ENCODE measurements at regions not wholly inside any gene's neighbourhood (a gene's known extent, or its start where the extent isn't known, plus 50 kb on each side); places are given as distances from the start of the nearest gene placed in this dataset.

- no peak for DNase-seq (ENCODE audit: low read depth)
Observed at GRCh38 chr17:70230850-70231640, 61.7 kb downstream of the KCNJ2 start.

- no peak for DNase-seq (ENCODE audit: low read depth)
Observed at GRCh38 chr17:70232466-70232865, 63.1 kb downstream of the KCNJ2 start.

- DNase-seq (ENCODE audit: low read depth): no peak
Observed at GRCh38 chr17:70235252-70235651, 65.9 kb downstream of the KCNJ2 start.

- no peak for DNase-seq (ENCODE audit: low read depth)
Observed at GRCh38 chr17:70238228-70238627, 68.9 kb downstream of the KCNJ2 start.

GRCh38 chr17:70238646-70239045 is 69.3 kb downstream of the KCNJ2 start:
- no peak for DNase-seq (ENCODE audit: low read depth)

- no peak for DNase-seq (ENCODE audit: low read depth)
Observed at GRCh38 chr17:70239391-70239826, 70.1 kb downstream of the KCNJ2 start.

- no peak for DNase-seq (ENCODE audit: low read depth)
Observed at GRCh38 chr17:70241071-70241470, 71.7 kb downstream of the KCNJ2 start.

GRCh38 chr17:70242781-70243437 is 73.6 kb downstream of the KCNJ2 start:
- DNase-seq (ENCODE audit: low read depth): no peak

- DNase-seq (ENCODE audit: low read depth): no peak
Observed at GRCh38 chr17:70251706-70252105, 82.4 kb downstream of the KCNJ2 start.

GRCh38 chr17:70254735-70255460 is 85.6 kb downstream of the KCNJ2 start:
- DNase-seq (ENCODE audit: low read depth): no peak

GRCh38 chr17:70256751-70257150 is 87.4 kb downstream of the KCNJ2 start:
- no peak for DNase-seq (ENCODE audit: low read depth)

- no peak for DNase-seq (ENCODE audit: low read depth)
Observed at GRCh38 chr17:70258465-70258864, 89.1 kb downstream of the KCNJ2 start.

GRCh38 chr17:70259400-70259799 is 90.1 kb downstream of the KCNJ2 start:
- DNase-seq (ENCODE audit: low read depth): no peak

GRCh38 chr17:70261170-70261569 is 91.8 kb downstream of the KCNJ2 start:
- DNase-seq (ENCODE audit: low read depth): no peak

- DNase-seq (ENCODE audit: low read depth): no peak
Observed at GRCh38 chr17:70265471-70265870, 96.1 kb downstream of the KCNJ2 start.

- DNase-seq (ENCODE audit: low read depth): no peak
Observed at GRCh38 chr17:70266394-70266793, 97.1 kb downstream of the KCNJ2 start.

- DNase-seq (ENCODE audit: low read depth): no peak
Observed at GRCh38 chr17:70268383-70268782, 99.1 kb downstream of the KCNJ2 start.

GRCh38 chr17:70270554-70270953 is 101.2 kb downstream of the KCNJ2 start:
- no peak for DNase-seq (ENCODE audit: low read depth)

GRCh38 chr17:70271200-70271599 is 101.9 kb downstream of the KCNJ2 start:
- DNase-seq (ENCODE audit: low read depth): no peak

- DNase-seq (ENCODE audit: low read depth): no peak
Observed at GRCh38 chr17:70271672-70272071, 102.3 kb downstream of the KCNJ2 start.

GRCh38 chr17:70274255-70274654 is 104.9 kb downstream of the KCNJ2 start:
- no peak for DNase-seq (ENCODE audit: low read depth)

- DNase-seq (ENCODE audit: low read depth): no peak
Observed at GRCh38 chr17:70276906-70277305, 107.6 kb downstream of the KCNJ2 start.

Measured in EH (cell line).